ENCODE measurements at regions not wholly inside any gene's neighbourhood (a gene's known extent, or its start where the extent isn't known, plus 50 kb on each side); places are given as distances from the start of the nearest gene placed in this dataset.
"Not testable (repeated sequence)": the region's sequence is repeated elsewhere in the genome, so short reads cannot be mapped to it uniquely, and the experiment has no call there.

DNA sequence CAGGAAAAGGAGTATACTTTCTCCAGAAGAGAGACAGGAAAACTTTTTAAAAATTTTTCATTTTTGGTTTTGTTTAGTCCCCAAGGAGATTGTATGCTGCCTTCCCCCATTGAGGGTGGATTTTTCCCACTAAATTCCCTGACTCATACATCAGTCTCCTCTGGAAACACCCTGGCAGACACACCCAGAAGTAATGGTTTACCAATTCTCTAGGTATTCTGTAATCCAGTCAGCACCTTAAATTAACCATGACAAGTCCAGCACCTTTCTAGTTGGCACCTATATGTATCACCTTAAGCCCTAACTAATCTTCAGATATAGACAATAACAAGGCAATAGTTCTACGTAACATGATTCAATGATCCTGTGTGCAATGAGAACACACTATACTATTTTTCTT is 165.9 kb upstream of the NPAP1 start:
- DNase-seq; intact Hi-C loops (cut with DNase I; ENCODE audit: low total_unique reads); H3K4me1 ChIP-seq; H3K4me3 ChIP-seq; H3K36me3 ChIP-seq; H3K9me3 ChIP-seq; H3K27me3 ChIP-seq; H3K27ac ChIP-seq: not testable (repeated sequence)

DNA sequence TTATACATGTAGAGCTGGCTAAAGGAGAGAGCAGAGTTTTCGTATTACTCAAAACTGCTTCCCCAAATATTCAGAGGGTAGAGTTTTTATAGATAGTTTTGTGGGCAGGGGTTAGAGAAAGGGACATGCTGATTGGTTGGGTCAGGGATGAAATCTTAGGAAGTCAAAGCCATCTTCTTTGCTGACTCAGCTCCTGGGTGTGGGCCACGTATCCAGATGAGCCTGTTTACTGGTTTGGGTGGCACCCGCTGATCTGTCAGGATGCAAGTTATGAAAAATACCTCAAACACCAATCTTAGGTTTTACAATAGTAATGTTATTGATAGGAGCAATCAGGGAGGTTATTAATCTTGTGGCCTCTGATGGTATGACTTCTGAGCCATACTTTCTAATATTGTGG is 164.0 kb upstream of the NPAP1 start:
- H3K4me1 ChIP-seq; intact Hi-C loops (cut with DNase I; ENCODE audit: low total_unique reads); H3K4me3 ChIP-seq; H3K9me3 ChIP-seq; H3K27ac ChIP-seq; H3K27me3 ChIP-seq; DNase-seq; H3K36me3 ChIP-seq: not testable (repeated sequence)

DNA sequence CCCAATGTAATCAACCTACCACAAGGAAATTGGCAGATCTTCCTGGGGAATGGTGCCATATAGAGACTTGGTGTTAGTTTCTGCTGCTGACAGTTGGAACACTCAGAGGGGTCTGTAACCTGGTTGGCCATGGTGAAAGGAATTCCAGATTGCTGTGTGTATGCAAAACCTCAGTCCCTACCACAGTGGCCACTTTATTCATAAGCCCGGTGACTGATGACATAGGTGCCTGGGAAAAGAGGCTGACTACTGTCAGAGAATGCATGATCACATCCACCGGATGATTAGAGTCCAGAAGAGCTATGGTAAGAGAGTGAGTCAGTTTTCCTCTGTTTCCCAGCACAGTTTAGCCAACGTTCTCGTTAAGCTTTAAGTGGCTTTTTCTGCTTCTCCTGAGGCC is 156.8 kb upstream of the NPAP1 start:
- H3K4me1 ChIP-seq; H3K4me3 ChIP-seq; H3K9me3 ChIP-seq; DNase-seq; intact Hi-C loops (cut with DNase I; ENCODE audit: low total_unique reads); H3K27ac ChIP-seq; H3K36me3 ChIP-seq; H3K27me3 ChIP-seq: not testable (repeated sequence)

DNA sequence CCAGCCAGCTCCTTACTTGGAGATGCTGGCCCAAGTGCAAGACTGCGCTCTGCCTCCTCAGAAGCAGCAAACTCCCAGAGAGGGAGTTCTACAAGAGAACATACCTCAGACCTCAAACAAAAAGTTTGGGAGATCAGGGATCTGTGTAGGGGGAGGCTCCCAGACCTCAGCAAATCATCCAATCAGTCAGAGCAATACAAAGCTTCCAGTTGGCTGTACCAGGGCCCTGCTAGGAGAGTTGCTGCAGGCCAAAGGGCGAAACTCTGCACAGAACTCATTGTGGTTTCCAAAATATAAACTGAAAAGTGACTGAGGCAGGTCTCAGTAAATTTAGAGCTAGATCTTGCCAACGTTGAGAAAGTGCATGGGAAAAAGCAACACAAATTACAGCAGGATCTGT is 144.3 kb upstream of the NPAP1 start:
- DNase-seq; H3K4me3 ChIP-seq; H3K9me3 ChIP-seq; intact Hi-C loops (cut with DNase I; ENCODE audit: low total_unique reads); H3K27ac ChIP-seq; H3K4me1 ChIP-seq; H3K36me3 ChIP-seq; H3K27me3 ChIP-seq: not testable (repeated sequence)

DNA sequence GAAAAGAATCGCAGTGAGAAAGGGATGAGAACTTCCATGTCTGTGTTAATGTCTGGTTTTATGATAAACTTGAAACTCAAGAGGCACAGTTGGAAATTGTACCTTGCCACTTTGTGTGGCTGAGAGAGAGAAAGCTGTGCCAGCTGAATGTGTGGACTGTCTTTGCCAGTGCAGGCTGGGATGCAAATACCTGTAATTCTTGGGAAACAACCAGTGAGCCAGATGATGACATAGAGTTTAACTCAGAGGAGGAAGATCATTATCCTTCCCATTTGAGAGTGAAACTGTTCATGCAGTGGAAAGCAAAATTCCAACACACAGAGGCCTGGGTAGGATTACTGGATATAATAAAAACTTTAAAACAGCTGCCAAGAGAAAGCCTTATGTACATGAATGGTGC is 141.5 kb upstream of the NPAP1 start:
- H3K4me3 ChIP-seq; H3K27me3 ChIP-seq; intact Hi-C loops (cut with DNase I; ENCODE audit: low total_unique reads); H3K9me3 ChIP-seq; DNase-seq; H3K4me1 ChIP-seq; H3K27ac ChIP-seq; H3K36me3 ChIP-seq: not testable (repeated sequence)

DNA sequence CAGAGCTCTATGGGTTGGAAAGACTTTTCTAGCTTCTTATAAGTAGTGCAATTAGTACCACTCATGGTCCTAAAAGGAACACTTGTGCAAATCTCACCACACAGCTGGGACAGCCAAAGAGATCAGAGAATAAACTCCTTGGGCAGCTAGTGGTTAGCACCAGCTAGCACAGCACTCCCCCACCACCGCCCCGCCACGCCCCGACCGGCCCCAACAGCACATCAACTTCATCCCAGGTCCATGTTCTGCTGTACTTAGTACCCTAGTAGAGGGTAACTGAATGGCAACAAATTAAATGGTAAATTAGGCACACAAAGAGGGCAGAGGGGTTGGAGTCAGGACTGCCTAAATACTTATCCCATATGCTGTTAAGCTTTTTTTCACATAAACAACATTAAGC is 118.3 kb upstream of the NPAP1 start:
- H3K36me3 ChIP-seq; DNase-seq; H3K27ac ChIP-seq; H3K4me1 ChIP-seq; H3K4me3 ChIP-seq; H3K9me3 ChIP-seq; intact Hi-C loops (cut with DNase I; ENCODE audit: low total_unique reads); H3K27me3 ChIP-seq: not testable (repeated sequence)

DNA sequence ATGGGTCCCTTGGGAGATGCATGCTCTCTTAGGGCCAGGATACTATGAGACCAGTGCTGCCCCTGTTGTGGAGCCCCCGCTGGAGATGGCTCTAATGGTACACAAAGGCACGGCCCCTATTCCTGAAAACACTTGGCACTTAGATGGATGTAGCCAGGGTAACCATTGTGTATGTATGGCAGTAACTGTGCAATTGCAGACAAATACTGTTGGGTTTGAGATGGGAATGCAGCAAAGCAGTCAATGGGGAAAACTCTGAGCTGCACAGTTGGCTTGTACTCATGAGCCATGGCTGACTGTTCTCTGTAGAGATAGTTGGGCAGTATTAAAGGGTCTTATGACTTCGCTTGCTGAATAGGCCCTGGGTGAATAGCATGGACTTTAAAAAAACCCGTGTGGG is 67.9 kb upstream of the NPAP1 start:
- Histone ChIP-seq H3K36me3 (no peaks in the 10 kb centered on the region), H3K4me1 (no peaks in the 10 kb centered on the region), H3K27me3 (no peaks in the 10 kb centered on the region), H3K9me3 (no peaks in the 10 kb centered on the region), H3K4me3 (no peak overlapping the region), H3K27ac (no peak overlapping the region)
- DNase-seq: no peak
- intact Hi-C loops (cut with DNase I; ENCODE audit: low total_unique reads): no loop called here
- no peak for TF ChIP-seq POLR2A (IDR thresholded peaks at IDR 0.05)
- TF ChIP-seq, protein P1, sequence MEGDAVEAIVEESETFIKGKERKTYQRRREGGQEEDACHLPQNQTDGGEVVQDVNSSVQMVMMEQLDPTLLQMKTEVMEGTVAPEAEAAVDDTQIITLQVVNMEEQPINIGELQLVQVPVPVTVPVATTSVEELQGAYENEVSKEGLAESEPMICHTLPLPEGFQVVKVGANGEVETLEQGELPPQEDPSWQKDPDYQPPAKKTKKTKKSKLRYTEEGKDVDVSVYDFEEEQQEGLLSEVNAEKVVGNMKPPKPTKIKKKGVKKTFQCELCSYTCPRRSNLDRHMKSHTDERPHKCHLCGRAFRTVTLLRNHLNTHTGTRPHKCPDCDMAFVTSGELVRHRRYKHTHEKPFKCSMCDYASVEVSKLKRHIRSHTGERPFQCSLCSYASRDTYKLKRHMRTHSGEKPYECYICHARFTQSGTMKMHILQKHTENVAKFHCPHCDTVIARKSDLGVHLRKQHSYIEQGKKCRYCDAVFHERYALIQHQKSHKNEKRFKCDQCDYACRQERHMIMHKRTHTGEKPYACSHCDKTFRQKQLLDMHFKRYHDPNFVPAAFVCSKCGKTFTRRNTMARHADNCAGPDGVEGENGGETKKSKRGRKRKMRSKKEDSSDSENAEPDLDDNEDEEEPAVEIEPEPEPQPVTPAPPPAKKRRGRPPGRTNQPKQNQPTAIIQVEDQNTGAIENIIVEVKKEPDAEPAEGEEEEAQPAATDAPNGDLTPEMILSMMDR (IDR thresholded peaks at IDR 0.05): no peak

DNA sequence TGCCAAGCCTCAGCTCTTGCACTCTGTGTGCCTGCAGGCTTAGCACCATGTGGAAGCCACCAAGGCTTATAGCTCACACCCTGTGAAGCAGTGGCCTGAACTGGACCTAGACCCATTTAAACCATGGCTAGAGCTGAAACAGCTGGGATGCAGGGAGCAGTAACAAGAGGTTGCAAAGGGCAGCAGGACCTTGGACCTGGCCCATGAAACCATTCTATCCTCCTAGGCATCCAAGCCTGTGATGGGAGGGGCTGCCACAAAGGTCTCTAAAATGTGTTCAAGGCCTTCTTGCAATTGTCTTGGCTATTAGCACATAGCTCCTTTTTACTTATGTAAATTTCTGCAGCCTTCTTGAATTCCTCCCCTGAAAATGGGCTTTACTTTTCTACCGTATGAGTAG is 57.9 kb upstream of the NPAP1 start:
- Histone ChIP-seq H3K27ac (no peak overlapping the region), H3K4me3 (no peak overlapping the region), H3K27me3 (no peaks in the 10 kb centered on the region), H3K36me3 (no peaks in the 10 kb centered on the region), H3K4me1 (no peaks in the 10 kb centered on the region), H3K9me3 (no peaks in the 10 kb centered on the region)
- TF ChIP-seq, protein P1 (IDR thresholded peaks at IDR 0.05): no peak
- TF ChIP-seq POLR2A (IDR thresholded peaks at IDR 0.05): no peak
- intact Hi-C loops (cut with DNase I; ENCODE audit: low total_unique reads): no loop called here
- DNase-seq: no peak

Data from uterus (tissue), 3 donors.